ENCODE measurements at regions not wholly inside any gene's neighbourhood (a gene's known extent, or its start where the extent isn't known, plus 50 kb on each side); places are given as distances from the start of the nearest gene placed in this dataset.
"Not testable (repeated sequence)": the region's sequence is repeated elsewhere in the genome, so short reads cannot be mapped to it uniquely, and the experiment has no call there.

DNA sequence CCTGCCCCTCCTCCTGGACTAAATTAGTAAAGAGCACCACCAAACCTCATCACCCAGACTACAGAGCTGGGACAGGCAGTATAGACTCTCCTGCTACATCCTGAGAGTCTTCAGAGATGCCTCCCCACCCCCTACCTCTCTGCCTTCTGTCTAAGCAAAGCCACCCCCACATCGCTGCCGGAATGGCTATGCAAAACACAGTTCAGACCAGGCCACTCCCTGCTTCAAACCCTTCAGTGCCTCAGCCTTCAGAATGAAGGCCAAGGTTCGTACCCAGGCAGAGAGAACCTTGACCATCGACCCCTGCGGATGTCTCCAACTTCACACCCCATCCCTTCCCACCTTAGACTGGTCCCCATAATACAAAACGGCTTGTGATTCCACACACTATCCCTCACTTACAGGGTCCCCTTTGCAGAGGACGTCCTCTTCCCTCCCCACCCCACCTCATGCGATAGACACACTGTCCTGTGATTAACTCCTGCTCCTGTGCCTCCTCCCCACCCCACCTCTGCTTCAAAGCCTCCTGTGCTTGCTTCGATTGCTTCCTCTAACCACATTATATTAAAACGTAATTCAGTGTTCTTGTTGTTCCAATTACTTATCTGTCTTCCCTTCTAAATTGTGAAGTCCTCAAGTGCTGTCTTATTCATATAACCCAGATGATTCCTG is 175.3 kb downstream of the UACA start:
- no peaks in the 10 kb centered on the region for H3K9me1 ChIP-seq (ENCODE audit: control insufficient read depth, insufficient read depth, low read length)
- no peak for TF ChIP-seq ZFP1 (CRISPR knock-in tag; IDR thresholded peaks at IDR 0.05)
- no peak for TF ChIP-seq RNF219 (CRISPR knock-in tag; IDR thresholded peaks at IDR 0.05)
- TF ChIP-seq ZNF707 (CRISPR knock-in tag; conservative IDR thresholded peaks at IDR 0.05), result no peak
- no peak for TF ChIP-seq ZNF224 (CRISPR knock-in tag; IDR thresholded peaks at IDR 0.05)
- no peak for TF ChIP-seq TOE1 (IDR thresholded peaks at IDR 0.05; ENCODE audit: borderline replicate concordance)
- no peak for TF ChIP-seq TOE1 (CRISPR knock-in tag; IDR thresholded peaks at IDR 0.05; ENCODE audit: borderline replicate concordance, low read depth)
- no peak for TF ChIP-seq TARDBP (IDR thresholded peaks at IDR 0.05)
- TF ChIP-seq ZNF143 (CRISPR knock-in tag; IDR thresholded peaks at IDR 0.05), result no peak
- ATAC-seq (no peak), DNase-seq (ENCODE audit: extremely low read depth in 1 of 4, low spot score in 3 of 4) (no peak), FAIRE-seq (no peak)
- H3K36me3 ChIP-seq (ENCODE audit: control insufficient read depth, insufficient read depth, low read length), result no peaks in the 10 kb centered on the region
- H3K9me3 ChIP-seq (replicated peaks; ENCODE audit: control insufficient read depth, insufficient read depth, low read depth, low read length), result no peaks in the 10 kb centered on the region
- BruUV-seq (replicated peaks), result no TSS peak
- 3% methylated on average over 10 of the region's 10 CpGs for WGBS (ENCODE audit: insufficient coverage, low coverage, missing lambda C conversion rate)
- no peaks in the 10 kb centered on the region for H3K79me2 ChIP-seq (ENCODE audit: control insufficient read depth, insufficient read depth, low read length)
- peaks cover 0 to 5% of the 10 kb centered on the region in 2 experiments; a peak in 1 of 5 replicates for H3K27me3 ChIP-seq (ENCODE audit: control insufficient read depth in 2 of 2, insufficient read depth in 2 of 2, low read length in 2 of 2)
- H4K20me1 ChIP-seq (replicated peaks; ENCODE audit: control insufficient read depth, insufficient read depth, low read length), result no peaks in the 10 kb centered on the region
- H3K9ac ChIP-seq (ENCODE audit: insufficient read depth in 1 of 2, low read depth in 2 of 2, low read length in 2 of 2), result no peak overlapping the region
- H3K4me1 ChIP-seq (replicated peaks in 1 of 2; ENCODE audit: control insufficient read depth in 2 of 2, insufficient read depth in 2 of 2, low read length in 2 of 2), result peaks cover 0 to 6% of the 10 kb centered on the region in 2 experiments; a peak in 2 of 5 replicates
- H3K4me2 ChIP-seq (ENCODE audit: insufficient read depth, low read length), result no peak overlapping the region
- POLR2A ChIA-PET, result interaction anchor here (0.7 kb wide), 1 partner anchor 8 kb away, joined by 4 read pairs; no protein-coding TSS in a partner anchor
- in situ Hi-C loops (cut with MboI) (no loop called here), intact Hi-C loops (cut with micrococcal nuclease) (no loop called here)
- no peak overlapping the region for H3K4me3 ChIP-seq
- CTCF ChIA-PET (ENCODE audit: low intra/inter-chr PET ratio), result no interaction called here
- H2AFZ ChIP-seq (ENCODE audit: low read depth, low read length), result no peak overlapping the region
- no peak overlapping the region for H3K27ac ChIP-seq (ENCODE audit: extremely low read depth, low read depth, low read length)

- H3K9ac ChIP-seq (ENCODE audit: insufficient read depth in 1 of 2, low read depth in 2 of 2, low read length in 2 of 2); BruUV-seq (replicated peaks); H3K9me1 ChIP-seq (ENCODE audit: control insufficient read depth, insufficient read depth, low read length); H3K4me2 ChIP-seq (ENCODE audit: insufficient read depth, low read length); H2AFZ ChIP-seq (ENCODE audit: low read depth, low read length); in situ Hi-C loops (cut with MboI); ATAC-seq; H3K36me3 ChIP-seq (ENCODE audit: control insufficient read depth, insufficient read depth, low read length); H3K27ac ChIP-seq (ENCODE audit: extremely low read depth, low read depth, low read length); FAIRE-seq; H3K79me2 ChIP-seq (ENCODE audit: control insufficient read depth, insufficient read depth, low read length); H3K9me3 ChIP-seq (replicated peaks; ENCODE audit: control insufficient read depth, insufficient read depth, low read depth, low read length); CTCF ChIA-PET (ENCODE audit: low intra/inter-chr PET ratio); H3K27me3 ChIP-seq (ENCODE audit: control insufficient read depth in 2 of 2, insufficient read depth in 2 of 2, low read length in 2 of 2); H3K4me1 ChIP-seq (replicated peaks in 1 of 2; ENCODE audit: control insufficient read depth in 2 of 2, insufficient read depth in 2 of 2, low read length in 2 of 2); intact Hi-C loops (cut with micrococcal nuclease); DNase-seq (ENCODE audit: extremely low read depth in 1 of 4, low spot score in 3 of 4); H3K4me3 ChIP-seq; H4K20me1 ChIP-seq (replicated peaks; ENCODE audit: control insufficient read depth, insufficient read depth, low read length): not testable (repeated sequence)
- 55% methylated on average over 10 of the region's 40 CpGs for WGBS (ENCODE audit: insufficient coverage, low coverage, missing lambda C conversion rate)
- POLR2A ChIA-PET, result interaction anchor here (0.7 kb wide), 1 partner anchor 8 kb away, joined by 4 read pairs; no protein-coding TSS in a partner anchor
Measured at GRCh38 chr15:70587012-70587634, 176.2 kb downstream of the UACA start.
